HuH-7 (cell line): ENCODE measurements at regions not wholly inside any gene's neighbourhood (a gene's known extent, or its start where the extent isn't known, plus 50 kb on each side); places are given as distances from the start of the nearest gene placed in this dataset.

Source experiments
- DNase-seq: peaks from one replicate; pipeline ENCODE4 v3.0.0; 2011; ENCODE audit warnings: low spot score

DNA sequence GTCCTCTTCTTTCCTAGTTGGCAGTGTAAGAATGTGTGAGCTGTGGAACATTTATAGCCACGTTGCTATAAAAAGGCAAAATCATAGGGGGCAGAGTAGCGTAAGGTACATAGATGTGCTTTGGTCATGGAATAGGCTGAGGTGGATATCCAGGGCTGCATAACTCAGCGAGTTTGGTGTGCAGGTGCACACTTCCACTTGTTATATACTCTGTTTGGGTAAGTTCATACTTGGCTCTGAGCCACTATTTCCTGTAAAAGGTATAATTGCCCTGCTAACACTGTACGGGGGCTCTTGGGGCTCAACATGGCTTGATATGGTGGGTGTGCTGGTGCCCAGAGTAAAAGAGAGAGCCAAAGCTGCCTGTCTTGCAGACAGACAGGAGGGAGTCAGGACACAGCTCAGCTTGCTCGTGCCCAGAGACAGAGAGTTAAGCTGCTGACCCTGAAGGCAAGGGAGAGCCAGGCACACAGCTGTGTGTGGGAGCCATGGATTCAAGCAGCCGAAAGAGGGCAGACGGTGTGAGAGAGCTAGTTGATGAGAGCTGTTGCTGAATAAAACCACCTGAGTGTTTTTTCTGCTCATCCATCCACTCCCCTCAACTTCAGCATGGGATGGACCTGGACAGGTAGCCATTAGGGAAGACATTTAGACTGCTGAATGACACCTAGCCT lies 126.7 kb downstream of the DKK1 start:
- no peak for DNase-seq

DNA sequence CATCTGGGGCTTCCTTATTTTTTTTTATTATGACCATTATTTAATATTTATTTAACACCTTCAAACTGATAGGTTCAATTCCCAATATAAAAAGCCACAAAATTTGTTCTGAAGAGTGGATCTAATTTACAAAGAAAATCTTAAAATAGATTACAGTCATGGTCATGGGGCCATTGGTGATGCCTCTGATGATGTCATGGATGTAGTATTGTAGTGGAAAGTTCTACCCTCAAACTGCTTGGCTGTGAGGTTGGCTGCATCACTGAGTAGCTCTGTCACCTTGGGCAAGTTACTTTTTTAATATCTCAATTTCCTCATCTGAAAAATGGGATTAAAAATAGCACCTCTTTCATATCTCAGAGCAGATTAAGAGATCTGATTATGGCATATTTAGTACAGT lies 128.5 kb downstream of the DKK1 start:
- no peak for DNase-seq

DNA sequence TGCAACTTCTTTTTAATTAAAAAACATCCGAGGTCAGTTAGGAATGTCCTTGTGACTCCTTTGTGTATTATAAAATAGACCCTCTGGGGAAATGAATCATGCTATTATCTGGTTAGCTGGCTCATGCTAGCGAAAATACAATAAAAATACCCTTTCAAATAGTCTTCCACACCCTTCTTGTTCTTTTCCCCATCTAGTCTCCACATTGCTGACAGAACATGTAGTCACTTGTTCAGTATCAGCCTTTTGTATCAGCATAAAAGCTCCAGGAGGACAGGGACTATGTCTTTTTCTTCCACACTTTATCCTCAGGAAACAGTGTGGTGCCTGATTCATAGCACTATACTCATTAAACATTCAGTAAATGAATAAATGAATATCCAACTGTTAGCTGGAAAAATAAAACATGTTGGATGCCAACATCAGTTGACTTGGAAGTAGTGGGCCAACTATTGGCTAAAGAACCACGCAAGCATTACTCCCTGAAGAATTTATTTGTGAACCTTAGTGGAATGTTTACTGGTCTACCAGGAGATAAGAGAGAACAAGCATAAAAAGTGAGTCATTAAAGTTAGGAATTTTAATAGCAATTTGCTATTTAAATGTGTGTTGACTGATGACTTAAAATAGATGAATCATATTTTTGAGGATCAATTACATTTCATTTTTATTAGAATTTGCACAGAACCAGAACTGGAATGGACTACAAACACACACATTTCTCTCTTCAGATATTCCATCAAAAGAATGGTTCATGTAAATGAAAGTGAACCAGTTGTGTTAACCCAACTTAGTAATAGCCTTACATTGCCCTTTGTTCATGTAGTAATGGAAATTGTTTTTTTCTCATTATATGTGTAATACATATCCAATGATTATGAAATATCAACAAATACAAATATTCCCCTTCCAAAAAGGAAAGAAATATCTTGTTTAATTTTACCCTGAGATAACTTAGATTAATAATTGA lies 129.6 kb downstream of the DKK1 start:
- no peak for DNase-seq

DNA sequence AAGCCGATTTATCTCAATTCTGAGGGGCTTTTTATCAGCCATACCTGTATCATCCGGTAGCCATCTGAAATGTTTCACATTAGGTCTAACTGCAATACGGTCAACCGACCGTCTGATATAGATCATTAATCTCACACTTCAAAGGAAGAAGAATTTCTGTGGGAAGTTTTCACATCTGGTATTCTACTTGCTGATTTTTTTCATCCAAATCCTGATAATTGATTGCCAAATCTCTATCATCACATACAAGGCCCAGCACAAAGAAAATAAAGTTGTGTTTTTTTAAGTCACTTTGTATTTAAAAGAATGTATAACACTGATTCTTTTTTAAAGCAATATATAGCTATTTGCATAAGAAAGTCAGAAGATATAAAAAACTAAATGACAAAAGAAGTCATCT lies 132.3 kb downstream of the DKK1 start:
- no peak for DNase-seq

DNA sequence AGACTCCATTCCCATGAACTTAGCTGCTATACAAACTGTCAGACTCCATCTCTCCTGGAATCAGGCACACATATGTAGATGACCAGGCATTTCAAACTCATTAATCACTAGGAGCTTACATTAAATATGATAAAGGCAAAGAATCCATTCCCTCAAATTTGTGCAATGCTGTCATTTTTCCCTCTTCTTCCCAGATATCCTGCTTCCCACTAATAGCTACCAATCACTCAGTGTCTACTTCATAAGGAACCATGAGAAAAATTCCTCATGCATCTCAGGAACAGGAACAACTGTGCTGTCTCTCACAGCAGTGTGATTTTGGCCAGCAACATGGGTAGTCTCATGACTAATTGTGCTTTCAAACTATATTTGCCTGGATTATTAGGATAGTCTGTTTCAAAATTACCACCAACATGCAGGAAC lies 133.9 kb downstream of the DKK1 start:
- no peak for DNase-seq

DNA sequence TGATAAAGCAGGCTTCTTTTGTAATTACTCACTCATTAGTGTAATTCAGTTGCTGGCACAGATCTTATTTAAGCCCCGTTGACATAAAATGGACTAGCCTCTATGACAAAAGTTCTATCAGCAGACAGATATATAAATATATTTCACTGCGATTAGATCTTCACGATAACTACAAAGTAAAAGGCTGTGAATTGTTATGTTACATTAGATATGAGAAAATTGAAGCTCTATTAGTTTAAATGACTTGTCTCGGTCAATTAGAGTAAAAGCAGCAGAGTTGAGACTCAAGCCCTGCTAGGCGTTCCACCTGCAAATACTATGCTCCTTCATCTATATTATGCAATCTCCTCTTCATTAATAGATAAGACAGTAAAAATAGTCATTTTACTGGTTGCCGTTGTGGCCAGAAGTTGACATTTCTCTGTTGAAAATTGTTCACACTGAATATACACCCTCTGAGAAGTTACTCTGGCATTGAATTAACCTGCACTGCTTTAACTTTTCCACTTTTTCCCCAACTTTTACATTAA lies 136.7 kb downstream of the DKK1 start:
- no peak for DNase-seq

DNA sequence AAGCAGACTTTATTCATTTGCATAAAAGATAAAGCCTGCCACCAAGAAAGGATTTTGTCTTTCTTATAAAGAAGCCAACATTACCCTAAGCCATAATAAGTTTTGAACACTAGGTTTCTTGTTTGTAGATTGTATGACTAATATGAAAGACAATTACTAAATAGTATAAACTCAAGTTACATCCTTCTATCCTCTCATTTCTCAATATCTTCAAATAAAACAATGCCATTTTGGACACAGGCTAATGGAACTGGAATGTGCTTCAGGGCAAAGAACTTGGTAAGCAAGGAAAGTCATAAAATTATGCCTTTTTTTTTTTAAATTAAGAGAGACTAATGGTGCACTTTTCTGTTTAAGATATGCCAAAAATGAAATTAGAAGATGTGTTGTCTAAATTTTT lies 137.7 kb downstream of the DKK1 start:
- DNase-seq: no peak

DNA sequence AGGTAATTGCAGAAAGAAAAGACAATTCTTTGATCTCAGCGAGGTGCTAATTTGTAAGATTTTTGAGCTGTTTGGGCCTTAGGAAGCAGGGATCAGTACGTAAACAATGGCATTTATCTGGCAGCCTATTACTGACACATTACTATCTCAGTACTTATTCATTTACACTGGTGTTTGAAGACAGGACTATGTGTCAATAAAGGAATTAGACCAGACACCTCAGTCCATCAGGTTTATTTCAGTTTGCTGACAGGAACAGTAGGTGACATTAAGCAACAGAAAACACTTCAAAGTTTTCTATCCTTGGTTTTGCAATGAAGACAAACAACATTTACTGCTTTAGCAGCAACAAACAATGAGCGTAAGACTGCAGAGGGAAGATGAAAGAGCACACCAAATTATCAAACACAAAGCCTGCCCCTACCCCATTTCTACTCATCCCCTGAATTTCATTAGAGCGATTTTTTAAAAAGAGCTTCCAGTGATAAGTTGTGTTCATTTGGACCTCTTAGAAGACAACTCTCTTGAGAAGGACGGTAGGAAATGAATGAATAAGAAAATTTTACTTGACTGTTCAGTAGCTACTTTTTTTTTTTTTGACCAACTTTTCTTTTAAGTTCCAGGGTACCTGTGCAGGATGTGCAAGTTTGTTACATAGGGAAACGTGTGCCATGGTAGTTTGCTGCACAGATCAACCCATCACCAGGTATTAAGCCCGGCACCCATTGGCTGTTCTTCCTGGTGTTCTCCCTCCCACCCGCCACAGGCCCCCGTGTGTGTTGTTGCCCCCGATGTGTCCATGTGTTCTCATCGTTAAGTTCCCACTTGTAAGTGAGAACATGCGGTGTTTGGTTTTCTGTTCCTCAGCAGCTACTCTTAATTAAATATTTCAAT lies 138.8 kb downstream of the DKK1 start:
- DNase-seq: peak; percentile 1

DNA sequence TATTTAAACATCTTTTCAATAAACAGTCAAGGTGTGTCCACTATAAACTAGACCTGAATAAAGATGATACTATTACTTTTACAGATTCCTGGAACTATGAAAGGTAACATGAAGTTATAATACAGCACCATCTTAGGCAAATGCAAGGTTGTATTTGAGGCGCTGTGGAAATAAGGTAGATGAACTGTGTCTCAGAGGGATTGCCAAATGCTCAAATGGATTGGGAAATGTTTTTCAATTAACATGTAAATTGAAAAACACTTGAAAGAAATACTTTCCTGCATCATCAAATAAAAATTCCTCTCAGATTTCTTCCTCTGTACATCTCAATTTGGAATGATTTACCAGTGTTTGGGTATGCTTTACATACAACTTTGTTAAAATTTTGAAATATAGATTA lies 139.4 kb downstream of the DKK1 start:
- no peak for DNase-seq

DNA sequence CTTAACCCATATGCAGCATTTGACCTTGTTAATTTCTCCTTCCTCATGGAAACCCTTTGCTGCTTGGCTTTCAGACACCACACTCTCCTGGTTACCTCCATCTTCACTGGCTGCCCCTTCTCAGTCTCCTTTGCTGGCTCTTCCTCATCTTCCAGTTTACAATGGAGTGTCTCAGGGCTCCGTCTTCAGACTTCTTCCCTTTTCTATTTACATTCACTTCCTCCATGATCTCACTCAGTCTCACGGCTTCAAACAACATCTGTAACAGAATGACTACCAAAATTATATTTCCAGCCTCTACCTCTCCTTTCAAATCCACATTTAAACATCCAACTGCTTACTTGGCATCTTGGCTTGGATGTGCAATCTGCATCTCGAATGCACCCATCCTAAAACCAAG lies 140.4 kb downstream of the DKK1 start:
- no peak for DNase-seq

DNA sequence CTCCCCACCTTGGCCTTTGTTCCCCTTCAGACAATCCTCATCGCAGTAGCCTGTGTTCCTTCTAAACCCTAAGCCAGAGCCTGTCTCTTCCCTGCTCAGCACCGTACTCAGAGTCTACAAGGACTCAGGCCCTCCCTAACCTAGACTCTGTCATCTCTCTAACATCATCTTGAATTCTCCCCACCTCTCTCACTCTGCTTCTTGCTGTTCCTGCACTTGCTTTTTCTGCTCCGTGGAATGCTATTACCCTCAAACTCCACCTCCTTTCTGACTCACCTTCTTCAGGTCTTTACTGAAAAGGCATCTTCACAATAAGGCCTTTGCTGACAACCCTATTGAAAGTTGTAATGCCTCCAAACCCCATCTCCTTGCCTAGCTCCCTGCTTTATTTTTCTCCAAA lies 141.0 kb downstream of the DKK1 start:
- DNase-seq: no peak

DNA sequence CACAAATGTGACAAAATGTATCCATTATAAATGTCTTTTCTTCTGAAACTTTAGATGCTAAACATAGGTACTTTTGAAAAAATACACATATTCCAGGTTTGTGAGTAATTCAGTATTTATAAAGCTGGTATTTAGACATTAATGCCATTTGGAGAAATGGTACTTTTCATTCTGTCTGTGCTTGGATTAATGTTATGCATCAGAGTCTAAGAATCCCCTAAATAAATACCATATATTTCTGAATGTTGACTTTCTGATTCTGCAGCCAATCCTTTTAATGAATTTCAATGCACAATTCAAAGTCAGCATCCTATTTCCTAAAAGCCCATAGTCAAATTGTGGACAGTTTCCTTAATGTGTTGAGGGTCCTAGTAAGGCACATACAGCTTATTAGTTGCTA lies 145.0 kb downstream of the DKK1 start:
- DNase-seq: no peak

DNA sequence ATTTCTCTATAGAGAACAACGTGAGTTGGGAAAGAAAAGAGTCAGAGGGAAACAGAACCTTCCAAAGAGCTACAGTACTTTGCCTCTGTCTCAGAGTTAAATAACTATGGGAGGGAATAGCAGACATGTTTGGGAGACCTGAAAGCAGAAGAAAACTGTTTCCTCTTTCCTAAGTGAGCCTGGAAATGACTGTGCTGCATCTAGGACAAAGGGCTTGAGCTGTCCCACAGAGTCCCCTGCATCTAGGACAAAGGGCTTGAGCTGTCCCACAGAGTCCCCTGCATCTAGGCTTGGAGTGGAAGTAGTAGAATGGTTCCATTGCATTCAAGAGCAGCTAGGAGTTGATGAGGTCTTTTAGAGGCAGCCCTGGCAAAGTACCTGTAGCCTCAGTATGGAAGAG lies 149.7 kb downstream of the DKK1 start:
- DNase-seq: no peak

DNA sequence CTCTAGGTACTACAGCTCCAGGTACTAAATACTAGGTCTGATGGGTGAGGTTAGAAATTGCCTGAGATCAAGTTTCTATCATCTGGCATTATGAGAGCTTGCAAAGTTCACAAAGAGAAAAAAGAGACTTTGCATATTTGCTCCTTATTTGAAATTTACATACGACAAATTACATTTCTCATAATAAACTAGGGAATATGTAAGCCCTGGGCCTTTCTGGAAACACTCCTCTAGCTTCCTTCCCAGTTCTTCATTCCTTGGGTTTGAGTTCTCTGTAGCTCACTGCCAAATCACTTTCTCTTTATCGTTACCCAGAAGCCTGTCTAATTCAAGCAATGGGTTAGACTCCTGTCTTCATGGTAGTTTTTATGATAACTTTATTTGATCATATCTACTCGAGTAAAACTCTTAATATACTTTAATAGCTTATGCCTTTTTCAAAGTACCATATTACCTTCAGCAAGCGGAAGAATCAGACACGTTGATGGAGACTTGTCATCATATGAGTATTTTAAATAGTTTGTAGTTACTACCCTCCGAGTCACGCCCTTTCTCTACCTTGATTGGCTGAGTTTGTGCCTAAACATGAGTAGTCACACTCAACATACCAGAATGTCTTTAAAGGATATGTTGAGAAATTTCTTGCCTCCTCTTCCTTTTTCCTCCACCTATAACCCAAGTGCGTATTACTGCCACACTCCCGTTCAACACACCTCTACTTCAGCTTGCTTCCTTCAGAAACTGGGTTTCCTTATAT lies 150.5 kb downstream of the DKK1 start:
- no peak for DNase-seq

DNA sequence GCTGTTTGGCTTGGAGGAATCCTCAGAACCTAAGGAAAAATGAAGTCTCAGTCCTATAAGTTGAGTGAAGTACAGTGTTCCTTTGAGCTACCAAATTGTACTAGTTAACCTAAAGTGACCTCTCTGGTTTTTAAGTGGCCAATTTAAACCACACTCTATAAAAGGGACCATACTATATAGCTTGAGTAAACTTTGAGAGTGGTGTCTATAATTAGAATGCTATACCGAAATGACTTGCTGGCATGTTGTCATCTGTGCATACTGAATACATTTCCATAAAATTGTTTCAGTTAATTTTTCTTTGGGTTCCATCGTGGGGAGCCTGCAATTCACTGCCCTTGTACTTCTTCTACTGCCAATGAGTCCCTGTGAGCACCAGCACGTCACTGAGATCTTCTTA lies 151.1 kb downstream of the DKK1 start:
- no peak for DNase-seq

DNA sequence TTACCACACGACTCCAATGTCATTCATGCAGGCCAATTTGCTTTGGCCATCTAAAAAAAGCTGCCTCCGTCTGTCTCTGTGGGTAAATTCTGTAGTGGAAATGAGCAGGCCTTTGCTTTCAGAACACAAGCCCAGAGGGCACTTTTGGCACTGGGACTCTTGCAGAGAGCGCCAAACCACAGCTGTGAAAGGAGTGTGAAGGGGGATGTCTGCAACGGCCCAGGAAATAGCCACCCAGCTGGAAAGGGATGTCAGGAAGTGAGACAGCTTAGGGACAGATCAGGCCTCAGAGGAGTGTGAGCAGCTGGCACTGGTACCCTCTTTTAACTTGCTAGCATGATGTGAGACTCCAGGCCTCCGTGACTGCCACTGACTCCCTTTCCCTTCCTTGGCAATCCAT lies 152.4 kb downstream of the DKK1 start:
- no peak for DNase-seq

DNA sequence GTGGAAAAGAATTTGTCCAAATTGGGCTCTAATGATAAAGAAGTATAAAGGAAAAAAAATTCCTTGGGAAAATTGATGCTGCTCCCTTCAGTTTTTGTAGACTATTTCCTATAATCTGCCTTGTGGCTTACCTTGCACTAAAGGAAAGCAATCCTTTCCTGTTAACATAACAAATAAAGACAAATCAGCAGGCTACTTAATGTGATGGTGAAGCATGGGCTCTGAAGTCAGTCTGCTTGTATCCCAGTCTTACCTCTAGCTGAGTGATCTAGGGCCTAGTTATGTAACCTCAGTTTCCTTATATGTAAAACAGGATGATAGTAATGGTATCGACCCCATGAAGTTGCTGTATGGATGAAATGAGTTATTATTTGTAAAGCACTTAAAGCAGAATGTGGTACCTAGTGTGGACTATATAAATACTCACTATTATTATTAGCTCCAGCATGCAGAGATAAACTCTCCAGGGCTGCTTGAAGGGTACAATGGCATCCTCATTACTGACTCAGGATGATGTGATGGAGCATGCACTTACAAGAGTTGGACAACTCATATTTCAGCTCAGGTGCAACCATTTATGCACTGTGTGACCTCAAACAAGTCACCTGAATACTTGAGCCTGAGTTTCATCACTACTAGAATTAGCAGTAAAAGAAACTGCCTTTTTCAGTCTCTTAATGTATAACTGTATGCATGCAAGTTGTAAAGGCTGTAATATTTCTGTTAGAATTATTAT lies 156.1 kb downstream of the DKK1 start:
- no peak for DNase-seq

DNA sequence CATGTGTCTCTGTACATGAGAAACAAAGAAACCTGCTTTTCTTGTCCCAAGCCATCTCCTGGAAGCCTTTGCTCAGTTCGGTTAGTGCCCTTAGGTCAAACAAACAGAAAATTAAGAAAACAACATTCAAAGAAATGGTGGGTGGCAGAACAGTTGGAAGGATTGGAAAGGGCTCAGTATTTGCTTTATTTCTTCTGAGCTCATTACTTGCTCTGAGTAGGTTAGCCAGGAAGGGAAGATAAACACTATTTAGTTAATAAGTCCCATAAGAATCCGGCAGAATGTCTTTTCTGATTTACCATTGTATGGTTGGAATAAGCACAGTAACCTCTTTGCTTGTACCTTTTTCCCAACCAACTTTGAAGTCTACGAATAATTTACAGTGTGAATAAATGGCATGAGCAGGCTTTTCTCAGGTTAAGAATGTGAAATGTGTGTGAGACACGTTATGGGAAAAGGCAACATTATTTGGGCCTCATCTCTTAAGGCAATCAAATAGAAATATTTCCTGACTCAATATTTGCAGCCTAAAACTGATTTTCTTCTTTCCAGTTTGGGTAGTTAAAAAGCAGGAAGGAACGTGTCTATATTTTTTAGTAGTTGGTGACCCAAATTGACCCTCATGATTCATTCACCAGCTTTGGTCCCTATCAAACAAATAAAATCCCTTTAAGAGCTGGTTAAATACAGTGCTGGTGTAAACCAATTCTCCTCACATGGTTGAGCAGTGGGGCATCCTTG lies 158.5 kb downstream of the DKK1 start:
- DNase-seq: no peak

DNA sequence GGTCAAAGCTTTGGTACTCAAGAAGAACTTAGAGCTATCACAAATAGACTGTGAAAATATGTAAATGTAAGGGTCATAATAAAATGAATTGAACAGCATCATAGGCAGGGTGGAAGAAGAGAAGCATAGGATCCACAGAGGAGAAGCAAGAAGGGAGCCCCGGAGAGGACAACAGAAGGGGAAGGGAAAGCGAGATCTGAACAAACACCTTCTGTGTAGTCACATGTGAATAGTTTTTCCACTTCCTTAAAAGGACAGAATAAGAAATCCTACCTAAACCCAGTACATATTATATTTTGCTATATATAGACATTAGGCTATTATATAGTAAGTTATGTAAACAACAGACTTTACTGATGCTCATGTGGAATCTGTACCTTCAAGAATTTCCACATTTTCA lies 160.2 kb downstream of the DKK1 start:
- DNase-seq: no peak

DNA sequence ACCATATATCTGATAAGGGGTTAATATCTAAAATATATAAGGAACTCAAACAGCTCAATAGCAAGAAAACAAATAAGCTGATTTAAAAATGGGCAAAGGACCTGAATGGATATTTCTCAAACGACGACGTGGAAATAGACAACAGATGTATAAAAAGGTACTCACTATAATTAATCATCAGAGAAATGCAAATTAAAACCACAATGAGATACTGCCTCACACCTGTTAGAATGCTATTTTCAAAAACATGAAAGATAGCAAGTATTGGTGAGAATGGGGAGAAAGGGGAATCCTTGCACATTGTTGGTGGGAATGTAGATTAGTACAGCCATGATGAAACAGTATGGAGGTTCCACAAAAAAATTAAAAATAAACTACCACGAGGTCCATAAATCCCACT lies 163.2 kb downstream of the DKK1 start:
- DNase-seq: no peak
